Endothelial cell of umbilical vein (primary cell): ENCODE measurements at regions not wholly inside any gene's neighbourhood (a gene's known extent, or its start where the extent isn't known, plus 50 kb on each side); places are given as distances from the start of the nearest gene placed in this dataset.

Source experiments
- BruUV-seq: library from RNA; stranded (reverse); fragments of 400-500 nt; replicated peaks from 2 replicates; lab custom pipeline; 2021; lab: Mats Ljungman, UMichigan
- CTCF ChIA-PET: fragments of 300-600, 350-600 bp; sonication (Branson Sonifier 250); formaldehyde crosslinking; loops from one replicate; lab custom pipeline; 2021; ENCODE audit warnings: antibody characterized with exemption, inconsistent platforms; lab: Charles Lee
- POLR2A ChIA-PET: fragments of 300-600, 350-600 bp; sonication (Branson Sonifier 250); formaldehyde crosslinking; loops from one replicate; lab custom pipeline; 2021; ENCODE audit warnings: antibody characterized with exemption, inconsistent platforms; lab: Charles Lee
- DNase-seq: peaks from one replicate; pipeline ENCODE4 v3.0.0-alpha.2; 2011; ENCODE audit warnings: low read depth, low spot score
- FAIRE-seq: peaks from 2 replicates; lab custom pipeline; 2011; peaks lifted over from hg19 to GRCh38; lab: Jason Lieb, UNC
- H2AFZ ChIP-seq: 2 replicates; pipeline ENCODE4 v1.6.0; 2012; ENCODE audit warnings: low read depth, low read length, control low read depth, inconsistent platforms
- H3K27ac ChIP-seq: 2 replicates; pipeline ENCODE4 v1.5.1; 2011; ENCODE audit warnings: low read depth, mild to moderate bottlenecking, control low read depth, low read length, moderate library complexity; ENCODE audit not compliant: insufficient read depth
- H3K27me3 ChIP-seq, 2 experiments: 2 replicates each; pipeline versions ENCODE4 v1.6.0 to v1.6.1; 2011; ENCODE audit warnings: low read length in 2 of 2, mixed read lengths in 1 of 2; ENCODE audit not compliant: control insufficient read depth in 2 of 2, insufficient read depth in 2 of 2
- H3K36me3 ChIP-seq, 2 experiments: 2 replicates in 1 of 2; 3 replicates in 1 of 2; pipeline ENCODE4 v1.5.1; 2011; ENCODE audit warnings: low read length in 2 of 2, mild to moderate bottlenecking in 1 of 2, moderate library complexity in 1 of 2; ENCODE audit not compliant: control insufficient read depth in 2 of 2, insufficient read depth in 2 of 2; ENCODE audit errors: extremely low read depth in 1 of 2
- H3K4me1 ChIP-seq: 3 replicates; pipeline ENCODE4 v1.5.1; 2011; ENCODE audit warnings: mild to moderate bottlenecking, low read length; ENCODE audit not compliant: control insufficient read depth, insufficient read depth; ENCODE audit errors: extremely low read depth
- H3K4me2 ChIP-seq: 2 replicates; pipeline ENCODE4 v1.6.1; 2011; ENCODE audit warnings: low read length, control low read depth, mixed read lengths; ENCODE audit not compliant: insufficient read depth
- H3K4me3 ChIP-seq, 3 experiments: fragments of 200-600 bp in 1 of 3; sonication (generic), shearing (Covaris generic) in 1 of 3; replicated peaks in 1 of 3; 2 replicates each; pipeline ENCODE4 v1.5.1; 2011 to 2016; ENCODE audit warnings: control low read depth in 3 of 3, low read length in 3 of 3, mild to moderate bottlenecking in 2 of 3, inconsistent platforms in 1 of 3, low read depth in 1 of 3, moderate library complexity in 1 of 3; ENCODE audit not compliant: insufficient read depth in 1 of 3
- H3K79me2 ChIP-seq: 2 replicates; pipeline ENCODE4 v1.6.0; 2012; ENCODE audit warnings: low read length, inconsistent platforms; ENCODE audit not compliant: control insufficient read depth, insufficient read depth
- H3K9ac ChIP-seq: replicated peaks from 2 replicates; pipeline ENCODE3; 2011; ENCODE audit warnings: low read length, control low read depth; ENCODE audit not compliant: insufficient read depth; ENCODE audit errors: extremely low read depth
- H3K9me1 ChIP-seq: replicated peaks from 3 replicates; pipeline ENCODE4 v1.6.0; 2011; ENCODE audit warnings: mild to moderate bottlenecking, low read length; ENCODE audit not compliant: control insufficient read depth, insufficient read depth; ENCODE audit errors: extremely low read depth
- H3K9me3 ChIP-seq: replicated peaks from 2 replicates; pipeline ENCODE4 v1.5.1; 2012; ENCODE audit warnings: low read length, inconsistent platforms; ENCODE audit not compliant: control insufficient read depth, insufficient read depth
- H4K20me1 ChIP-seq: replicated peaks from 2 replicates; pipeline ENCODE3; 2011; ENCODE audit warnings: mild to moderate bottlenecking, low read length; ENCODE audit not compliant: control insufficient read depth, insufficient read depth; ENCODE audit errors: extremely low read depth
- EZH2 ChIP-seq: IDR thresholded peaks from 2 replicates; pipeline ENCODE4 v1.6.1; 2012; ENCODE audit warnings: borderline replicate concordance, low read depth, mild to moderate bottlenecking, moderate library complexity, low read length, inconsistent platforms; ENCODE audit not compliant: severe bottlenecking
- FOS ChIP-seq: IDR thresholded peaks from 2 replicates; pipeline ENCODE4 v1.6.1; 2011; ENCODE audit warnings: mild to moderate bottlenecking, low read length, moderate library complexity, borderline replicate concordance; ENCODE audit not compliant: insufficient read depth
- GATA2 ChIP-seq: IDR thresholded peaks from 2 replicates; pipeline ENCODE4 v1.7.0; 2011; ENCODE audit warnings: low read depth, mild to moderate bottlenecking, moderate library complexity, mixed read lengths, low read length; ENCODE audit not compliant: insufficient read length, insufficient read depth
- JUN ChIP-seq: IDR thresholded peaks from 2 replicates; pipeline ENCODE4 v1.6.1; 2011; ENCODE audit warnings: borderline replicate concordance, low read depth; ENCODE audit not compliant: insufficient read length, insufficient read depth
- MYC ChIP-seq: IDR thresholded peaks from one replicate; pipeline ENCODE4 v1.6.1; 2011; ENCODE audit warnings: mild to moderate bottlenecking, low read depth, low read length
- POLR2A ChIP-seq: IDR thresholded peaks from 2 replicates; pipeline ENCODE4 v1.6.1; 2012; ENCODE audit warnings: low read depth, mild to moderate bottlenecking, control low read depth, low read length
- POLR2AphosphoS5 ChIP-seq: IDR thresholded peaks from 2 replicates; pipeline ENCODE4 v1.6.1; 2012; ENCODE audit warnings: low read depth, mild to moderate bottlenecking, control low read depth, low read length, moderate library complexity; ENCODE audit not compliant: insufficient read depth
- dilution Hi-C: fragments of 300-500 bp; cut with MboI; formaldehyde crosslinking; loops from one replicate; pipeline ENCODE4 v1.15.0; 2019; ENCODE audit warnings: low sequenced_read_pairs; ENCODE audit not compliant: extremely low pct_ligation_motif_present
- intact Hi-C: fragments of 100-400 bp; cut with micrococcal nuclease; formaldehyde crosslinking; loops from one replicate; pipeline ENCODE4 v1.10.0; 2022
- TF ChIP-seq, protein P1 (sequence below): IDR thresholded peaks from 2 replicates; pipeline ENCODE4 v1.6.1; 2011; ENCODE audit not compliant: insufficient read depth, insufficient read length
- TF ChIP-seq, protein P2 (sequence below), 2 donors: IDR thresholded peaks; 1 replicate in 1 of 2; 2 replicates in 1 of 2; pipeline ENCODE4 v1.5.1; 2011; ENCODE audit warnings: low read length in 2 of 2, mild to moderate bottlenecking in 2 of 2, moderate library complexity in 2 of 2, control low read depth in 1 of 2, inconsistent platforms in 1 of 2, low read depth in 1 of 2; ENCODE audit not compliant: insufficient read depth in 1 of 2; ENCODE audit errors: extremely low read depth in 1 of 2

- Histone ChIP-seq H3K9me1 (no peaks in the 10 kb centered on the region), H2AFZ (no peak overlapping the region), H3K36me3 (no peaks in the 10 kb centered on the region), H3K9me3 (no peaks in the 10 kb centered on the region), H3K4me3 (no peak overlapping the region), H3K27ac (no peak overlapping the region), H4K20me1 (no peaks in the 10 kb centered on the region), H3K9ac (no peak overlapping the region), H3K4me1 (no peaks in the 10 kb centered on the region), H3K79me2 (no peaks in the 10 kb centered on the region), H3K27me3 (no peaks in the 10 kb centered on the region), H3K4me2 (no peak overlapping the region)
- DNase-seq, result no peak
- ChIA-PET POLR2A (no interaction called here), CTCF (no interaction called here)
- dilution Hi-C loops (no loop called here), intact Hi-C loops (loop anchor here (10.0 kb wide), 1 partner anchor 771 kb away; the partner anchor contains the start of gene PHF10)
- BruUV-seq, result no TSS peak
- TF ChIP-seq, protein P1, sequence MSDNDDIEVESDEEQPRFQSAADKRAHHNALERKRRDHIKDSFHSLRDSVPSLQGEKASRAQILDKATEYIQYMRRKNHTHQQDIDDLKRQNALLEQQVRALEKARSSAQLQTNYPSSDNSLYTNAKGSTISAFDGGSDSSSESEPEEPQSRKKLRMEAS, result no peak
- TF ChIP-seq POLR2A (no peak), MYC (no peak), JUN (no peak), POLR2AphosphoS5 (no peak), GATA2 (no peak), EZH2 (no peak), FOS (no peak)
- TF ChIP-seq, protein P2, sequence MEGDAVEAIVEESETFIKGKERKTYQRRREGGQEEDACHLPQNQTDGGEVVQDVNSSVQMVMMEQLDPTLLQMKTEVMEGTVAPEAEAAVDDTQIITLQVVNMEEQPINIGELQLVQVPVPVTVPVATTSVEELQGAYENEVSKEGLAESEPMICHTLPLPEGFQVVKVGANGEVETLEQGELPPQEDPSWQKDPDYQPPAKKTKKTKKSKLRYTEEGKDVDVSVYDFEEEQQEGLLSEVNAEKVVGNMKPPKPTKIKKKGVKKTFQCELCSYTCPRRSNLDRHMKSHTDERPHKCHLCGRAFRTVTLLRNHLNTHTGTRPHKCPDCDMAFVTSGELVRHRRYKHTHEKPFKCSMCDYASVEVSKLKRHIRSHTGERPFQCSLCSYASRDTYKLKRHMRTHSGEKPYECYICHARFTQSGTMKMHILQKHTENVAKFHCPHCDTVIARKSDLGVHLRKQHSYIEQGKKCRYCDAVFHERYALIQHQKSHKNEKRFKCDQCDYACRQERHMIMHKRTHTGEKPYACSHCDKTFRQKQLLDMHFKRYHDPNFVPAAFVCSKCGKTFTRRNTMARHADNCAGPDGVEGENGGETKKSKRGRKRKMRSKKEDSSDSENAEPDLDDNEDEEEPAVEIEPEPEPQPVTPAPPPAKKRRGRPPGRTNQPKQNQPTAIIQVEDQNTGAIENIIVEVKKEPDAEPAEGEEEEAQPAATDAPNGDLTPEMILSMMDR (IDR thresholded peaks at IDR 0.05; ENCODE audit: extremely low read depth in 1 of 2, insufficient read depth in 1 of 2, low read depth in 1 of 2, low read length in 2 of 2), result no peak
- FAIRE-seq, result no peak
These were observed 300.2 kb downstream of the THBS2 start for GRCh38 chr6:168953461-168953860.
